ENCODE measurements at regions not wholly inside any gene's neighbourhood (a gene's known extent, or its start where the extent isn't known, plus 50 kb on each side); places are given as distances from the start of the nearest gene placed in this dataset.

GRCh38 chrX:6759655-6760375 is 224.9 kb upstream of the VCX3A start:
- DNase-seq (ENCODE audit: low read depth): no peak
- H3K4me3 ChIP-seq (ENCODE audit: low read depth, low read length): no peak overlapping the region
- TF ChIP-seq POLR2A (IDR thresholded peaks at IDR 0.05; ENCODE audit: extremely low read depth, insufficient read length): no peak
- TF ChIP-seq, protein P1, sequence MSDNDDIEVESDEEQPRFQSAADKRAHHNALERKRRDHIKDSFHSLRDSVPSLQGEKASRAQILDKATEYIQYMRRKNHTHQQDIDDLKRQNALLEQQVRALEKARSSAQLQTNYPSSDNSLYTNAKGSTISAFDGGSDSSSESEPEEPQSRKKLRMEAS (IDR thresholded peaks at IDR 0.05; ENCODE audit: low read depth, low read length): no peak
- no peak for TF ChIP-seq MYC (IDR thresholded peaks at IDR 0.05; ENCODE audit: low read depth, low read length)
- TF ChIP-seq CTCF (IDR thresholded peaks at IDR 0.05; ENCODE audit: low read depth, low read length): no peak

DNA sequence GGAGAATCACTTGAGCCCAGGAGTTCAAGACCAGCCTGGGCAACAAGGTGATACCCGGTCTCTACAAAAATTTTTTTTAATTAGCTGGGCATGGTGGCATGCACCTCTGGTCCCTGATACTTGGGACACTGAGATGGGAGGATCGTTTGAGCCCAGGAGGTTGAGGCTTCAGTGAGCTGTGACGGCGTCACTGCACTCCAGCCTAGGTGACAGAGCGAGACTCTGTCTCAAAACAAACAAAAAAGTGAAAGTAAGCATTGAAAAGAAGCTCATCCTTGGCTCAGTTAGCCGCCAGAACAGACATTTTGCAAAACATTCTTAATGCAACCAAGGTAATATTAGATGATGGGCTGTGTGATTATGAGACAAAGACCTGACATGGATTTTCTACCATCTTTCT is 223.3 kb upstream of the VCX3A start:
- TF ChIP-seq, protein P1 (IDR thresholded peaks at IDR 0.05; ENCODE audit: low read depth, low read length): no peak
- TF ChIP-seq POLR2A (IDR thresholded peaks at IDR 0.05; ENCODE audit: extremely low read depth, insufficient read length): no peak
- no peak for TF ChIP-seq CTCF (IDR thresholded peaks at IDR 0.05; ENCODE audit: low read depth, low read length)
- DNase-seq (ENCODE audit: low read depth): no peak
- H3K4me3 ChIP-seq (ENCODE audit: low read depth, low read length): no peak overlapping the region

- no peak overlapping the region for H3K4me3 ChIP-seq (ENCODE audit: low read depth, low read length)
- DNase-seq (ENCODE audit: low read depth): no peak
- TF ChIP-seq POLR2A (IDR thresholded peaks at IDR 0.05; ENCODE audit: extremely low read depth, insufficient read length) (no peak), CTCF (IDR thresholded peaks at IDR 0.05; ENCODE audit: low read depth, low read length) (no peak), MYC (IDR thresholded peaks at IDR 0.05; ENCODE audit: low read depth, low read length) (no peak)
- TF ChIP-seq, protein P1 (IDR thresholded peaks at IDR 0.05; ENCODE audit: low read depth, low read length): no peak
These were observed 222.7 kb upstream of the VCX3A start for GRCh38 chrX:6757631-6758030.

GRCh38 chrX:6748595-6748994 is 213.7 kb upstream of the VCX3A start:
- no peak for DNase-seq (ENCODE audit: low read depth)
- no peak overlapping the region for H3K4me3 ChIP-seq (ENCODE audit: low read depth, low read length)
- TF ChIP-seq MYC (IDR thresholded peaks at IDR 0.05; ENCODE audit: low read depth, low read length): no peak
- TF ChIP-seq, protein P1 (IDR thresholded peaks at IDR 0.05; ENCODE audit: low read depth, low read length): no peak
- TF ChIP-seq CTCF (IDR thresholded peaks at IDR 0.05; ENCODE audit: low read depth, low read length): no peak
- no peak for TF ChIP-seq POLR2A (IDR thresholded peaks at IDR 0.05; ENCODE audit: extremely low read depth, insufficient read length)

GRCh38 chrX:6738518-6739470 is 203.9 kb upstream of the VCX3A start:
- no peak for DNase-seq (ENCODE audit: low read depth)
- TF ChIP-seq POLR2A (IDR thresholded peaks at IDR 0.05; ENCODE audit: extremely low read depth, insufficient read length): no peak
- TF ChIP-seq CTCF (IDR thresholded peaks at IDR 0.05; ENCODE audit: low read depth, low read length): no peak
- TF ChIP-seq MYC (IDR thresholded peaks at IDR 0.05; ENCODE audit: low read depth, low read length): no peak
- TF ChIP-seq, protein P1 (IDR thresholded peaks at IDR 0.05; ENCODE audit: low read depth, low read length): no peak
- no peak overlapping the region for H3K4me3 ChIP-seq (ENCODE audit: low read depth, low read length)

Measured in NB4 (cell line).